CD8-positive, alpha-beta memory T cell (primary cell): ENCODE measurements at regions not wholly inside any gene's neighbourhood (a gene's known extent, or its start where the extent isn't known, plus 50 kb on each side); places are given as distances from the start of the nearest gene placed in this dataset.

Experiments used
- CTCF ChIA-PET: fragments of 350-600 bp; sonication (Branson Sonifier 250); formaldehyde crosslinking; loops from one replicate; lab custom pipeline; 2021; ENCODE audit warnings: antibody characterized with exemption; lab: Charles Lee
- POLR2A ChIA-PET: fragments of 350-600 bp; sonication (Branson Sonifier 250); formaldehyde crosslinking; loops from one replicate; lab custom pipeline; 2021; ENCODE audit warnings: antibody characterized with exemption; lab: Charles Lee
- DNase-seq, 5 donors: peaks; one replicate each; pipeline versions ENCODE4 v3.0.0 to v3.0.0-alpha.2; 2020 to 2022; ENCODE audit warnings: mixed read lengths in 1 of 5
- H3K27ac ChIP-seq: one replicate; pipeline ENCODE4 v1.7.0; 2013; ENCODE audit warnings: low read depth, mild to moderate bottlenecking, low read length, moderate library complexity
- H3K27me3 ChIP-seq: 2 replicates; pipeline ENCODE4 v1.7.0; 2013; ENCODE audit warnings: low read length, mild to moderate bottlenecking; ENCODE audit not compliant: insufficient read depth, poor library complexity, severe bottlenecking
- H3K36me3 ChIP-seq: 2 replicates; pipeline ENCODE4 v1.7.0; 2013; ENCODE audit warnings: mild to moderate bottlenecking, low read length, moderate library complexity; ENCODE audit not compliant: insufficient read depth
- H3K4me1 ChIP-seq: 2 replicates; pipeline ENCODE4 v1.7.0; 2013; ENCODE audit warnings: mild to moderate bottlenecking, low read length, moderate library complexity; ENCODE audit not compliant: insufficient read depth
- H3K4me3 ChIP-seq: 2 replicates; pipeline ENCODE4 v1.7.0; 2013; ENCODE audit warnings: mild to moderate bottlenecking, low read length
- H3K9me3 ChIP-seq: 2 replicates; pipeline ENCODE4 v1.7.0; 2013; ENCODE audit warnings: mild to moderate bottlenecking, low read length
- H3K27ac Mint-ChIP-seq, 8 donors: one replicate each; pipeline ENCODE4 v1.8.0; 2020 to 2021; ENCODE audit warnings: mixed read lengths in 8 of 8, mild to moderate bottlenecking in 6 of 8, inconsistent platforms in 3 of 8, moderate library complexity in 3 of 8
- H3K27me3 Mint-ChIP-seq, 2 donors: one replicate each; pipeline ENCODE4 v1.8.0; 2020 to 2021; ENCODE audit warnings: mixed read lengths in 2 of 2, mild to moderate bottlenecking in 1 of 2, moderate library complexity in 1 of 2
- H3K36me3 Mint-ChIP-seq, 3 donors: one replicate each; pipeline ENCODE4 v1.8.0; 2020 to 2021; ENCODE audit warnings: mixed read lengths in 3 of 3, inconsistent platforms in 1 of 3, mild to moderate bottlenecking in 1 of 3
- H3K4me1 Mint-ChIP-seq, 3 donors: one replicate each; pipeline ENCODE4 v1.8.0; 2020 to 2021; ENCODE audit warnings: mixed read lengths in 3 of 3, inconsistent platforms in 1 of 3, mild to moderate bottlenecking in 1 of 3
- H3K4me3 Mint-ChIP-seq, 7 donors: one replicate each; pipeline ENCODE4 v1.8.0; 2020 to 2021; ENCODE audit warnings: mixed read lengths in 7 of 7, mild to moderate bottlenecking in 6 of 7, moderate library complexity in 4 of 7, inconsistent platforms in 2 of 7
- H3K9me3 Mint-ChIP-seq, 5 donors: one replicate each; pipeline ENCODE4 v1.8.0; 2020 to 2022; ENCODE audit warnings: mixed read lengths in 5 of 5, mild to moderate bottlenecking in 3 of 5, moderate library complexity in 2 of 5, inconsistent platforms in 1 of 5

GRCh38 chr1:177632923-177633615 lies 336.8 kb downstream of the SEC16B start:
- DNase-seq = no peak
- H3K27ac Mint-ChIP-seq = no peak overlapping the region
- H3K4me1 Mint-ChIP-seq = no peaks in the 10 kb centered on the region
- H3K27ac ChIP-seq = no peak overlapping the region
- no peak overlapping the region for H3K4me3 ChIP-seq
- H3K36me3 ChIP-seq = no peaks in the 10 kb centered on the region
- no peaks in the 10 kb centered on the region for H3K36me3 Mint-ChIP-seq
- H3K4me3 Mint-ChIP-seq = no peak overlapping the region
- POLR2A ChIA-PET = no interaction called here
- H3K27me3 ChIP-seq = no peaks in the 10 kb centered on the region
- no peaks in the 10 kb centered on the region for H3K27me3 Mint-ChIP-seq
- peaks cover 4 to 11% (median 6%) of the 10 kb centered on the region in 5 donors for H3K9me3 Mint-ChIP-seq
- CTCF ChIA-PET = no interaction called here
- no peaks in the 10 kb centered on the region for H3K9me3 ChIP-seq
- H3K4me1 ChIP-seq = no peaks in the 10 kb centered on the region

GRCh38 chr1:177631770-177632169 lies 338.1 kb downstream of the SEC16B start:
- no peak overlapping the region for H3K4me3 ChIP-seq
- Mint-ChIP-seq H3K27me3 (no peaks in the 10 kb centered on the region), H3K4me3 (no peak overlapping the region), H3K9me3 (peaks cover 5 to 17% (median 6%) of the 10 kb centered on the region in 5 donors), H3K27ac (no peak overlapping the region), H3K4me1 (no peaks in the 10 kb centered on the region), H3K36me3 (no peaks in the 10 kb centered on the region)
- no peak overlapping the region for H3K27ac ChIP-seq
- ChIA-PET CTCF (no interaction called here), POLR2A (no interaction called here)
- H3K4me1 ChIP-seq = no peaks in the 10 kb centered on the region
- no peaks in the 10 kb centered on the region for H3K27me3 ChIP-seq
- no peaks in the 10 kb centered on the region for H3K9me3 ChIP-seq
- H3K36me3 ChIP-seq = no peaks in the 10 kb centered on the region
- no peak for DNase-seq

GRCh38 chr1:177629526-177629925 lies 340.3 kb downstream of the SEC16B start:
- Histone ChIP-seq H3K9me3 (no peaks in the 10 kb centered on the region), H3K27me3 (no peaks in the 10 kb centered on the region), H3K4me1 (no peaks in the 10 kb centered on the region), H3K27ac (no peak overlapping the region), H3K4me3 (no peak overlapping the region), H3K36me3 (no peaks in the 10 kb centered on the region)
- ChIA-PET CTCF (no interaction called here), POLR2A (no interaction called here)
- H3K27ac Mint-ChIP-seq = no peak overlapping the region
- no peak overlapping the region for H3K4me3 Mint-ChIP-seq
- H3K9me3 Mint-ChIP-seq = peaks cover 5 to 22% (median 11%) of the 10 kb centered on the region in 5 donors
- no peak for DNase-seq
- H3K4me1 Mint-ChIP-seq = no peaks in the 10 kb centered on the region
- H3K36me3 Mint-ChIP-seq = no peaks in the 10 kb centered on the region
- H3K27me3 Mint-ChIP-seq = no peaks in the 10 kb centered on the region

- H3K4me3 ChIP-seq = no peak overlapping the region
- Mint-ChIP-seq H3K9me3 (peaks cover 3 to 28% (median 17%) of the 10 kb centered on the region in 5 donors), H3K36me3 (no peaks in the 10 kb centered on the region), H3K27me3 (peaks cover 0 to 4% of the 10 kb centered on the region in 2 donors), H3K4me3 (no peak overlapping the region), H3K4me1 (no peaks in the 10 kb centered on the region), H3K27ac (no peak overlapping the region)
- no peaks in the 10 kb centered on the region for H3K36me3 ChIP-seq
- ChIA-PET CTCF (no interaction called here), POLR2A (no interaction called here)
- DNase-seq = no peak
- no peaks in the 10 kb centered on the region for H3K27me3 ChIP-seq
- no peak overlapping the region for H3K27ac ChIP-seq
- no peaks in the 10 kb centered on the region for H3K4me1 ChIP-seq
- H3K9me3 ChIP-seq = no peaks in the 10 kb centered on the region
Observed at GRCh38 chr1:177627148-177627910, 342.5 kb downstream of the SEC16B start.

GRCh38 chr1:177620636-177621190 lies 349.1 kb downstream of the SEC16B start:
- Histone ChIP-seq H3K4me3 (no peak overlapping the region), H3K4me1 (no peaks in the 10 kb centered on the region), H3K27me3 (no peaks in the 10 kb centered on the region), H3K9me3 (no peaks in the 10 kb centered on the region), H3K27ac (no peak overlapping the region), H3K36me3 (no peaks in the 10 kb centered on the region)
- H3K9me3 Mint-ChIP-seq = peaks cover 2 to 20% (median 9%) of the 10 kb centered on the region in 5 donors
- peaks cover 0 to 4% of the 10 kb centered on the region in 2 donors for H3K27me3 Mint-ChIP-seq
- no peak overlapping the region for H3K4me3 Mint-ChIP-seq
- no peak overlapping the region for H3K27ac Mint-ChIP-seq
- DNase-seq = no peak
- no peaks in the 10 kb centered on the region for H3K4me1 Mint-ChIP-seq
- POLR2A ChIA-PET = no interaction called here
- H3K36me3 Mint-ChIP-seq = no peaks in the 10 kb centered on the region
- CTCF ChIA-PET = no interaction called here

- Histone ChIP-seq H3K9me3 (no peaks in the 10 kb centered on the region), H3K36me3 (no peaks in the 10 kb centered on the region), H3K27me3 (no peaks in the 10 kb centered on the region), H3K4me3 (no peak overlapping the region), H3K27ac (no peak overlapping the region), H3K4me1 (no peaks in the 10 kb centered on the region)
- DNase-seq = no peak
- no peak overlapping the region for H3K4me3 Mint-ChIP-seq
- no peaks in the 10 kb centered on the region for H3K36me3 Mint-ChIP-seq
- no peaks in the 10 kb centered on the region for H3K4me1 Mint-ChIP-seq
- ChIA-PET CTCF (no interaction called here), POLR2A (no interaction called here)
- peaks cover 0 to 1% of the 10 kb centered on the region in 2 donors for H3K27me3 Mint-ChIP-seq
- no peak overlapping the region for H3K27ac Mint-ChIP-seq
- H3K9me3 Mint-ChIP-seq = peaks cover 0 to 9% (median 3%) of the 10 kb centered on the region in 5 donors
Observed at GRCh38 chr1:177615251-177615650, 354.6 kb downstream of the SEC16B start.

GRCh38 chr1:177611402-177611801 lies 358.5 kb downstream of the SEC16B start:
- H3K36me3 ChIP-seq = no peaks in the 10 kb centered on the region
- DNase-seq = no peak
- no peak overlapping the region for H3K4me3 Mint-ChIP-seq
- no peaks in the 10 kb centered on the region for H3K4me1 Mint-ChIP-seq
- no peaks in the 10 kb centered on the region for H3K27me3 ChIP-seq
- H3K4me1 ChIP-seq = no peaks in the 10 kb centered on the region
- ChIA-PET CTCF (no interaction called here), POLR2A (no interaction called here)
- peaks cover 0 to 1% of the 10 kb centered on the region in 2 donors for H3K27me3 Mint-ChIP-seq
- H3K36me3 Mint-ChIP-seq = no peaks in the 10 kb centered on the region
- no peaks in the 10 kb centered on the region for H3K9me3 ChIP-seq
- peaks cover 0 to 9% (median 3%) of the 10 kb centered on the region in 5 donors for H3K9me3 Mint-ChIP-seq
- no peak overlapping the region for H3K4me3 ChIP-seq
- H3K27ac ChIP-seq = no peak overlapping the region
- H3K27ac Mint-ChIP-seq = no peak overlapping the region

GRCh38 chr1:177609953-177610352 lies 359.9 kb downstream of the SEC16B start:
- Histone ChIP-seq H3K4me1 (no peaks in the 10 kb centered on the region), H3K9me3 (no peaks in the 10 kb centered on the region), H3K27me3 (no peaks in the 10 kb centered on the region), H3K36me3 (no peaks in the 10 kb centered on the region), H3K27ac (no peak overlapping the region), H3K4me3 (no peak overlapping the region)
- H3K27ac Mint-ChIP-seq = no peak overlapping the region
- CTCF ChIA-PET = no interaction called here
- DNase-seq = no peak
- H3K4me3 Mint-ChIP-seq = no peak overlapping the region
- peaks cover under 1 to 13% (median 3%) of the 10 kb centered on the region in 5 donors for H3K9me3 Mint-ChIP-seq
- H3K4me1 Mint-ChIP-seq = no peaks in the 10 kb centered on the region
- POLR2A ChIA-PET = no interaction called here
- H3K36me3 Mint-ChIP-seq = no peaks in the 10 kb centered on the region
- H3K27me3 Mint-ChIP-seq = no peaks in the 10 kb centered on the region
